PFSK-1 (cell line): ENCODE measurements at regions not wholly inside any gene's neighbourhood (a gene's known extent, or its start where the extent isn't known, plus 50 kb on each side); places are given as distances from the start of the nearest gene placed in this dataset.

Source experiments
- FOXP2 ChIP-seq: optimal IDR thresholded peaks from 2 replicates; pipeline ENCODE3; 2011; ENCODE audit warnings: borderline replicate concordance, control low read depth, inconsistent platforms; ENCODE audit not compliant: insufficient read depth; ENCODE audit errors: extremely low read length, extremely low read depth
- POLR2AphosphoS5 ChIP-seq: IDR thresholded peaks from 2 replicates; pipeline ENCODE4 v1.6.1; 2012; ENCODE audit warnings: low read depth, mild to moderate bottlenecking, control low read depth, low read length, moderate library complexity
- REST ChIP-seq, 2 experiments: IDR thresholded peaks; 2 replicates each; pipeline versions ENCODE4 v1.6.1 to v1.8.0; 2011 to 2012; ENCODE audit warnings: low read depth in 2 of 2, low read length in 2 of 2, control low read depth in 1 of 2, inconsistent platforms in 1 of 2, mild to moderate bottlenecking in 1 of 2, moderate library complexity in 1 of 2; ENCODE audit not compliant: insufficient read depth in 1 of 2
- SIN3A ChIP-seq: IDR thresholded peaks from 2 replicates; pipeline ENCODE4 v1.6.1; 2012; ENCODE audit warnings: mild to moderate bottlenecking, low read length, moderate library complexity, borderline replicate concordance; ENCODE audit not compliant: insufficient read depth
- TAF1 ChIP-seq: IDR thresholded peaks from 2 replicates; pipeline ENCODE4 v1.6.1; 2012; ENCODE audit warnings: low read length, control low read depth, borderline replicate concordance; ENCODE audit not compliant: insufficient read depth

- TF ChIP-seq REST (IDR thresholded peaks at IDR 0.05; ENCODE audit: insufficient read depth in 1 of 2, low read depth in 2 of 2, low read length in 2 of 2) (0 out of 4 replicates have a peak, but pooled peaks of 1 of the 2 experiments have one; percentile 14), SIN3A (no peak), POLR2AphosphoS5 (0 out of 2 replicates have a peak, but pooled peaks have one; percentile 14), TAF1 (peak; percentile 61; the same call in 1 of the 2 replicates), FOXP2 (peak; percentile 33)
These were observed 244.7 kb downstream of the ETS1 start for GRCh38 chr11:128342511-128343134.

- TF ChIP-seq POLR2AphosphoS5 (no peak), TAF1 (no peak), FOXP2 (no peak), REST (IDR thresholded peaks at IDR 0.05; ENCODE audit: insufficient read depth in 1 of 2, low read depth in 2 of 2, low read length in 2 of 2) (no peak), SIN3A (no peak)
These were observed 245.8 kb downstream of the ETS1 start for GRCh38 chr11:128341280-128342248.

- no peak for TF ChIP-seq POLR2AphosphoS5
These were observed 247.6 kb downstream of the ETS1 start for GRCh38 chr11:128339792-128340191.

- TF ChIP-seq TAF1, result no peak
- no peak for TF ChIP-seq SIN3A
- TF ChIP-seq FOXP2, result no peak
- no peak for TF ChIP-seq REST (IDR thresholded peaks at IDR 0.05; ENCODE audit: insufficient read depth in 1 of 2, low read depth in 2 of 2, low read length in 2 of 2)
- TF ChIP-seq POLR2AphosphoS5, result no peak
These were observed 248.5 kb downstream of the ETS1 start for GRCh38 chr11:128338811-128339210.

GRCh38 chr11:128336203-128336602 is 251.2 kb downstream of the ETS1 start:
- TF ChIP-seq POLR2AphosphoS5 (0 out of 2 replicates have a peak, but pooled peaks have one; percentile 60), TAF1 (peak; percentile 56; the same call in 1 of the 2 replicates), SIN3A (peak; percentile 86; the same call in 1 of the 2 replicates), REST (IDR thresholded peaks at IDR 0.05; ENCODE audit: insufficient read depth in 1 of 2, low read depth in 2 of 2, low read length in 2 of 2) (peak in 1 of 2 experiments; percentile 57; a peak in 1 of 4 replicates), FOXP2 (peak; percentile 93)
